ENCODE measurements at regions not wholly inside any gene's neighbourhood (a gene's known extent, or its start where the extent isn't known, plus 50 kb on each side); places are given as distances from the start of the nearest gene placed in this dataset.

DNA sequence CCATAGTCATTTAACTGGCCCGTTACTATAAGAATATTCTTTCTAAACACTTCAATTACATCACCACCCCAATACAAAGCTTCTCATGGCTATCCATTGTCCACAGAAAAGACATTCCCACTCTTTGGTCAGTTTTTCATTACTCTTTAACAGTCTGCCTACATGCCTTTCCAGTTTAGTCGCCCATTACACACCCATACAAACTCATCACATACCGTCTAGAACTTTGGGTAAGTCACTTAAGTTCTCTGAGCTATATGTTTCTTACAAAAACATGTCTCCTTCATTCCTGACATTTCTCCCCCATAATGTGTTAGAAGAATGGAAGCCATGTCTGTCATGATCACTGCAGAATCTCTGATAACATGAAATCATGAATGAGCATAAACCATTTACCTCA, 108.2 kb upstream of the STK17B start:
- DNase-seq, result no peak

DNA sequence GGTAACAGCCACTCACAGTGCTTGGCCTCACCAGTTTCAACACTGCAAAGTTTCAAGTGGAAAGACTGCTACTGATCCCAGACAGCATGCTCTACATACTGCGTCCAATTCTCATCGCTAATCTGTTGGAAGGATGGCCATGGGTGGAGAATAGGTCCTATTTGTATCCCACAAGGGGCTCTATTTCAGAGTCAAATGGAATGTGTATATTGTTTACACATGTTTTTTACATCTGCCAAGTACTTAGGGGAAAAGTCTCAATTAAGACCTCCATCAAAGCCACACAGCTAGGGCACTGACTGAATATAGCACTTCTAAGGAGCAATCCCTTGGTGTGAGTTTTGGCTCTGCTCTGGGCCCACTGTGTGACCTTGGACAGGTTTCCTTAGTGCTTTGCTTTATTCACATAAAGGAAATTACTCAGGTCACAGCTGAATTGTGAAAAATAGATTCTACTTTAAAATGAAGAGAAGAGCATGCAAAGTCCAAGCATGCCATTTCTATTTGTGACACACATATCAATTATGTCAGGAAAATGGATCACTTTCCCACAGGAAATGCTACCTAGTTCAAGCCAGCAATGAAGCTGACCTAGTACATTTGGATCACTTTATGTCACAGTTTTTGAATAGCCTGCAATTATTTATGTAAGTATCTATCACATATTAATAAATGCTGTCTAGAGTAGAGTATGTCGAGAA, 112.9 kb upstream of the STK17B start:
- DNase-seq, result no peak

- DNase-seq, result peak; percentile 28
These were observed 113.6 kb upstream of the STK17B start for GRCh38 chr2:196284866-196285557.

DNA sequence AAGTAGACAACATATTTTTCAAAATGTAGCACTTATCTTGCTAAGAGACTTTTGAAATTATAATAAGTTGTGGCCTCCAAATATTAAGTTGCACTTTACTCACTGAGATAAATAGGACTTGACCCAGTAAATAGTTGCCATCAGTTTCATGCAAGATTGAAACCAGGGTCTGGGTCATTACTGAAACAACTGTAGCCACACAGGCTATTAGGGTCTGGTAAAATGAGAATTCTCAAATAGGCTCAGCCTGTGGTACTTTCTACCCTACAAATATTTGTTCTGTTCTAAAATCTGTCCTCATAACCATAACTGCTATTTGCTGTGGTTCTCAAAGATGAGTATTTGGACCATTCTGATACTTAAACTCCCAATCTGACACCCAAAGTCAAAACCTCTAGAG, 115.4 kb upstream of the STK17B start:
- no peak for DNase-seq

DNA sequence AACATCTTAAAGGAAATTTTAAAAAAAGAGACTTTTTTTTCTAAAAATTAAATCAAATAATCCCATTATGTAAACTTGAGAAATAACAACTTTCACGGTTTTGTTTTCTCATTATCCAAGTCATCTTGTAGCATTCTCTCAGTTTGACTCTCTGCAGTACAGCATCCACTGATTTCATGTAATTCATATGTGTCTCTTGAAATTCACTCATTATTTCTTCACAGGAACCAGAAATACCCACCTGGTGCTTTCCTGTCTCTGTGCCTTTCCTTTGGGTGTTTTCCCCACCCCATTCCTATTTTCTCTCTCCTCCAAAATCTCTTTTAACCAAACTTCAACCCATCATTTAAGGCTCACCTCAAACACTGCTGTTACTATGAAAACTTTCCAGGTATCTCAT, 116.1 kb upstream of the STK17B start:
- DNase-seq, result no peak

DNA sequence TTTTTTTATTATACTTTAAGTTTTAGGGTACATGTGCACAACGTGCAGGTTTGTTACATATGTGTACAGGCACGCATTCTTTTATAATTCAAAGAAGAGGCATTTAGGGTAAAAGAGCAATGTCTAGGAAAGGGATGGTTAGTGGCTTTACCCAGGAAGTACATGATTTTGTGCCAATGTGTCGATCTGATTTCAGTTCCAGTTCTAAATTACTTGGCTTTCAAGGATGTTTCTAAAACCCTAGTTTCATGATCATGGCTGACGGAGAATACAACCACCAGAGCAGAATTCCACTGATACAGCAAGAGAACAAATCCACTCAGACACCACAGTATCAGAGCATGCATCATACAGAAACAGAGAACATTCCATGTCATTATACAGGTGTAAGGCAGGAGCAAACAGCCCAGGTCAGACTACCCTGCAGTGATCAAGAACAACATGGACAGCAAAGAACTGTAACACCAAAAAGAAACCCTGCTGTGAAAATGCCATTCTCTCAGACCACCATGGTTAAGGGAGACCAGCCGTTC, 116.7 kb upstream of the STK17B start:
- no peak for DNase-seq

DNA sequence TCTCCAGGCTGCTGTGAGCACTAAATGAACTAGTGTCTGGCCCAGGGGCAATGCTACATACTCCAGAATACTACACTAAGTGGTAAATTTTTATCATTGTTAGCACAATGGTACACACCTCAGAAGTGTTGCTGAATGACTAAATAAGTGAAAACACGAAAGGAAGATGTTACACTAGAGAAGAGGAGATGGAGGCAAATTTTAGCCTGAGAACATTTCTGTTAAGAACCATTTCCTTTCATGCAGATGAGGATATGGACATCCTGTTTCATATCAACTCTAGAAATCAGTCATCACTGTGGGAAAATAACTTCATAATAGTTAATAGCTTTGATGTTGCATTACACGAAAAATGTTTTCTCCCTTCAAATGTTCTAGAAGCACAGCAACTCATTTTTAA, 117.6 kb upstream of the STK17B start:
- no peak for DNase-seq

GRCh38 chr2:196290136-196290535, 118.8 kb upstream of the STK17B start:
- no peak for DNase-seq

- no peak for DNase-seq
These were observed 119.2 kb upstream of the STK17B start for GRCh38 chr2:196290569-196290968.

DNA sequence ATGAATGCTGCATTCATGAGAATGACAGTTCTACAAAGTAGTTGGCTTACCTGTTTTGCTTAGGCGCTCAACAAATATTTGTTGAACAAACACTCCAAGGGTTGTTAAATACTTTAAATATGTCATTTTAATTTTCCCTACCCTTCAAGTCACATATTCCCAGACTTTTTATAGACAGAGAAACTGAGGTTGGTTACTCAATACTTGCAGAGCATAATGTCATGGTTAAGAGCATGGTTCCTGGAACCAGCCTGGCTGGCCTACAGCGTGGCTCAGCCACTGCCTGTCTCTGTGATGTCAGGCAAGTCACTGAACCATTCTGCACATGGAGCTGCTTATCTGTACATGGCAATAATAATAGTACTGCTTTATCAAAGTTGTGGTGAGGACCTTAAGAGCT, 120.0 kb upstream of the STK17B start:
- no peak for DNase-seq

- DNase-seq, result no peak
These were observed 120.8 kb upstream of the STK17B start for GRCh38 chr2:196291873-196292800.

GRCh38 chr2:196293751-196294515, 122.6 kb upstream of the STK17B start:
- no peak for DNase-seq

GRCh38 chr2:196294516-196294909, 123.1 kb upstream of the STK17B start:
- DNase-seq, result no peak

DNA sequence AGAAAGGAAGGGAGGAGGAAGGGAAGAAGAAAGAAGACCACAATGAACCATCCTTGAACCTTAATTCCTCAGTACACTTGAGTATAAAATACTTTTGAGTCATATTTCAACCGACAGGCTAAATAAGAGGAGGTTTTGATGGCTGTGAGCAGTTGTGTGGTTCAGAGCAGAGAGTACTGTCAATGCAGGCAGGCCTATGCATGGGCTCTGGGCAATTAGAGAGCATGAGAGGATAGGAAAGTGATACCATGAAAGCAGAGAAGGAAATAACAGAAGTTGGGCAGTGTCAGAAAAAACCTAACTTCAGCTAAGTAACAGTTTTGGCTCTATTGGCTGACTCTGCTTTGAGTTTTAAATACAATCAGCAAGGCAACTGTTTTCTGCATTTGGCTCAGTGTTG, 123.6 kb upstream of the STK17B start:
- DNase-seq, result no peak

GRCh38 chr2:196298106-196298723, 126.8 kb upstream of the STK17B start:
- DNase-seq, result peak; percentile 64

- DNase-seq, result no peak
These were observed 136.5 kb upstream of the STK17B start for GRCh38 chr2:196307775-196308305.

DNA sequence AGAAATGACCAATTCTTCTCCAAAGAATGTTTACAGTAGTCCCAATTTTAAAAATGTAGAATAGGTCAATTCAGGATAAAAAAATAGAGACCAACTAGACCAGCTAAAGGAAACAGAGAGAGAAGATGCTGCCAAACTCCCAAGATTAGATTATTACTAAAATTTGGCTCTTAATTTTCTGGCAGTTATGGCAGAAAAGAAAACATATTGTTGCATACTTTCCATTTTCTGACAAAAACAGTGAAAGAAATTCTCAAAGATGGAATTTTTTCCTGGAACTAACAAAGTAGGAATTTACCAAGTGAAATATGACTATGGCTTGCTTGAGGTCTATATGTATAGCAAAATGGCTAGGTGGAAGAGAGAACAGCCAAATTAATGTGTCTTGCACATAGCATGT, 138.3 kb upstream of the STK17B start:
- DNase-seq, result no peak

- DNase-seq, result no peak
These were observed 142.8 kb upstream of the STK17B start for GRCh38 chr2:196314157-196314556.

- DNase-seq, result no peak
These were observed 143.4 kb upstream of the STK17B start for GRCh38 chr2:196314780-196315179.

DNA sequence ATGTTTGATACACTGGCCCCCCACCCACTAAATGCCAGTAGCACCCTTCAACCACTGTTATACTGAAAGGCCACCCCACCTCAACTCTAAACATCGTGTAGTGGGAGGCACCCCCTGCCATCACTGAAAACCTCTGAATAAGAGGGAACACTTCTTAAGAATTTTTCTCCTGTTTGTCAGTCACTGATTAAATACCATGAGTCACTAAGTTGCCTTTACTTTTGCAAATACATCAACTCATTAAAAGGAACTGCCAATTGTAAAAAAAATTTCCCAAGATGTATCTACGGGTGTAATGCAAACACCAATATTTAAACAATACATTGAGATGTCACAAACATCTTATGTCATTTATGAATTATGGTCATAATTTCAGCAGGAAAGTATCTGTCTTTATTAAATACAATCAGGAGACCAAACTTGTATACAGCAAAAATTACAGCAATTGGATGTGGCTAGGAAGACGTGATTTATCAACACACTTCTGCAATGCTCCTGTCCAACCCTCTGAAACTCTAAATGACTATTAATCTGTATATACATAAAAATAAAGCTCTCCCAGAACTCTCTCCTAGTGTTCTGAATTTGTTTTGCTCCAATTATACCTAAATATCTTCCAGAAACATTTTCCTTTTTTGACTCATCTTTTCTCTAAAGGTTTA, 144.1 kb upstream of the STK17B start:
- DNase-seq, result no peak

- no peak for DNase-seq
These were observed 144.7 kb upstream of the STK17B start for GRCh38 chr2:196316050-196316430.
